ENCODE measurements at regions not wholly inside any gene's neighbourhood (a gene's known extent, or its start where the extent isn't known, plus 50 kb on each side); places are given as distances from the start of the nearest gene placed in this dataset.

- TF ChIP-seq POLR2A (IDR thresholded peaks at IDR 0.05) (no peak), POLR2AphosphoS5 (IDR thresholded peaks at IDR 0.05) (no peak), EP300 (IDR thresholded peaks at IDR 0.05) (no peak), CTCF (IDR thresholded peaks at IDR 0.05) (no peak)
- WGBS, 2 donors (ENCODE audit: low coverage in 1 of 2): 0 to 60% methylated on average over 1 to 3 of the region's 3 CpGs
- no peak for ATAC-seq
- no peaks in the 10 kb centered on the region for H3K4me1 ChIP-seq
- no peak overlapping the region for H3K4me3 ChIP-seq
- H3K27me3 ChIP-seq: no peaks in the 10 kb centered on the region
- H3K9me3 ChIP-seq: no peaks in the 10 kb centered on the region
- no peaks in the 10 kb centered on the region for H3K36me3 ChIP-seq
- no peak overlapping the region for H3K27ac ChIP-seq
Observed at GRCh38 chr2:53231908-53232307, 535.7 kb upstream of the CHAC2 start.

GRCh38 chr2:53230691-53231090 lies 536.9 kb upstream of the CHAC2 start:
- TF ChIP-seq POLR2AphosphoS5 (IDR thresholded peaks at IDR 0.05) (no peak), EP300 (IDR thresholded peaks at IDR 0.05) (no peak), POLR2A (IDR thresholded peaks at IDR 0.05) (no peak), CTCF (IDR thresholded peaks at IDR 0.05) (no peak)
- Histone ChIP-seq H3K36me3 (no peaks in the 10 kb centered on the region), H3K4me3 (no peak overlapping the region), H3K27me3 (no peaks in the 10 kb centered on the region), H3K9me3 (no peaks in the 10 kb centered on the region), H3K4me1 (no peaks in the 10 kb centered on the region), H3K27ac (no peak overlapping the region)
- 68 to 84% methylated on average over 2 of the region's 2 CpGs for WGBS, 2 donors (ENCODE audit: low coverage in 1 of 2)
- no peak for ATAC-seq

- no peaks in the 10 kb centered on the region for H3K9me3 ChIP-seq
- H3K27ac ChIP-seq: no peak overlapping the region
- ATAC-seq: no peak
- H3K4me3 ChIP-seq: no peak overlapping the region
- 95 to 97% methylated on average over 3 of the region's 3 CpGs for WGBS, 2 donors (ENCODE audit: low coverage in 1 of 2)
- H3K27me3 ChIP-seq: no peaks in the 10 kb centered on the region
- no peaks in the 10 kb centered on the region for H3K4me1 ChIP-seq
- TF ChIP-seq EP300 (IDR thresholded peaks at IDR 0.05): no peak
- TF ChIP-seq CTCF (IDR thresholded peaks at IDR 0.05): no peak
- no peak for TF ChIP-seq POLR2A (IDR thresholded peaks at IDR 0.05)
- TF ChIP-seq POLR2AphosphoS5 (IDR thresholded peaks at IDR 0.05): no peak
- no peaks in the 10 kb centered on the region for H3K36me3 ChIP-seq
Observed at GRCh38 chr2:53227535-53227934, 540.1 kb upstream of the CHAC2 start.

GRCh38 chr2:53220969-53221368 lies 546.6 kb upstream of the CHAC2 start:
- Histone ChIP-seq H3K4me1 (no peaks in the 10 kb centered on the region), H3K9me3 (peaks cover 0 to 8% (median 0%) of the 10 kb centered on the region in 3 donors), H3K27ac (no peak overlapping the region), H3K36me3 (no peaks in the 10 kb centered on the region), H3K27me3 (no peaks in the 10 kb centered on the region), H3K4me3 (no peak overlapping the region)
- 81 to 89% methylated on average over 3 of the region's 3 CpGs for WGBS, 2 donors (ENCODE audit: low coverage in 1 of 2)
- TF ChIP-seq EP300 (IDR thresholded peaks at IDR 0.05) (no peak), CTCF (IDR thresholded peaks at IDR 0.05) (no peak), POLR2AphosphoS5 (IDR thresholded peaks at IDR 0.05) (no peak), POLR2A (IDR thresholded peaks at IDR 0.05) (no peak)
- no peak for ATAC-seq

- no peak overlapping the region for H3K4me3 ChIP-seq
- ATAC-seq: no peak
- H3K27me3 ChIP-seq: no peaks in the 10 kb centered on the region
- peaks cover 0 to 15% (median 0%) of the 10 kb centered on the region in 3 donors for H3K9me3 ChIP-seq
- no peaks in the 10 kb centered on the region for H3K36me3 ChIP-seq
- no peak overlapping the region for H3K27ac ChIP-seq
- WGBS, 2 donors (ENCODE audit: low coverage in 1 of 2): 100% methylated on average over 1 of the region's 2 CpGs; no CpG with 5 or more reads in 1 of the 2 donors
- H3K4me1 ChIP-seq: no peaks in the 10 kb centered on the region
- no peak for TF ChIP-seq EP300 (IDR thresholded peaks at IDR 0.05)
- no peak for TF ChIP-seq CTCF (IDR thresholded peaks at IDR 0.05)
- TF ChIP-seq POLR2A (IDR thresholded peaks at IDR 0.05): no peak
- no peak for TF ChIP-seq POLR2AphosphoS5 (IDR thresholded peaks at IDR 0.05)
Observed at GRCh38 chr2:53217250-53217649, 550.4 kb upstream of the CHAC2 start.
